GM23338 (cell line): ENCODE measurements at regions not wholly inside any gene's neighbourhood (a gene's known extent, or its start where the extent isn't known, plus 50 kb on each side); places are given as distances from the start of the nearest gene placed in this dataset.

Source experiments
- CREB1 ChIP-seq: fragments of 250-450 bp; sonication (Bioruptor Pico); IDR thresholded peaks from 2 replicates; pipeline ENCODE4 v1.5.0; 2020; ENCODE audit warnings: low read depth, mild to moderate bottlenecking, moderate library complexity
- CTCF ChIP-seq, 2 experiments: fragments of 200-600 bp in 1 of 2; sonication (generic) in 1 of 2; conservative IDR thresholded peaks; 2 replicates each; pipeline versions ENCODE4 v1.5.1 to v1.6.1; 2016 to 2017; ENCODE audit warnings: antibody characterized with exemption in 2 of 2, low read depth in 2 of 2, mild to moderate bottlenecking in 2 of 2, moderate library complexity in 1 of 2
- EZH2 ChIP-seq: fragments of 200-600 bp; sonication (generic); IDR thresholded peaks from one replicate; pipeline ENCODE4 v1.8.0; 2017; ENCODE audit warnings: antibody characterized with exemption, mild to moderate bottlenecking, low read depth; ENCODE audit not compliant: unreplicated experiment
- EZH2phosphoT487 ChIP-seq: fragments of 200-600 bp; sonication (generic); IDR thresholded peaks from one replicate; pipeline ENCODE4 v1.8.1; 2018; ENCODE audit warnings: antibody characterized with exemption; ENCODE audit not compliant: unreplicated experiment
- JUNB ChIP-seq: IDR thresholded peaks from one replicate; pipeline ENCODE4 v1.6.1; 2016; ENCODE audit warnings: antibody characterized with exemption; ENCODE audit not compliant: unreplicated experiment
- POLR2AphosphoS5 ChIP-seq: IDR thresholded peaks from 2 replicates; pipeline ENCODE4 v1.6.1; 2016; ENCODE audit warnings: antibody characterized with exemption, low read depth
- REST ChIP-seq: IDR thresholded peaks from one replicate; pipeline ENCODE4 v1.6.1; 2018; ENCODE audit warnings: antibody characterized with exemption; ENCODE audit not compliant: unreplicated experiment
- ZNF114 ChIP-seq: fragments of 250-450 bp; sonication (Bioruptor Pico); IDR thresholded peaks from 2 replicates; pipeline ENCODE4 v1.5.0; 2020; ENCODE audit warnings: mild to moderate bottlenecking, moderate library complexity
- ZNF331 ChIP-seq: fragments of 250-450 bp; sonication (Bioruptor Pico); IDR thresholded peaks from 2 replicates; pipeline ENCODE4 v1.5.0; 2020; ENCODE audit warnings: low read depth, mild to moderate bottlenecking, moderate library complexity

GRCh38 chr4:188439641-188440311 is 300.5 kb downstream of the TRIML1 start:
- TF ChIP-seq CTCF (conservative IDR thresholded peaks at IDR 0.05; ENCODE audit: low read depth in 2 of 2) = no peak
- TF ChIP-seq EZH2 = no peak
- no peak for TF ChIP-seq POLR2AphosphoS5
- TF ChIP-seq ZNF114 (CRISPR knock-in tag) = no peak
- no peak for TF ChIP-seq CREB1 (CRISPR knock-in tag)
- no peak for TF ChIP-seq EZH2phosphoT487
- no peak for TF ChIP-seq REST
- TF ChIP-seq JUNB = no peak
- TF ChIP-seq ZNF331 = no peak
